Neuronal stem cell (in vitro differentiated cells): ENCODE measurements at regions not wholly inside any gene's neighbourhood (a gene's known extent, or its start where the extent isn't known, plus 50 kb on each side); places are given as distances from the start of the nearest gene placed in this dataset.
A peak's percentile ranks its signal among the peaks of the same experiment; 100 is the strongest.

ENCODE experiments used
- DNase-seq: peaks from one replicate; pipeline ENCODE4 v3.0.0-alpha.2; 2013; ENCODE audit warnings: low spot score
- H2AFZ ChIP-seq: one replicate; pipeline ENCODE4 v1.6.1; 2013; ENCODE audit warnings: mild to moderate bottlenecking, low read length, inconsistent platforms
- H2AK5ac ChIP-seq: 2 replicates; pipeline ENCODE4 v1.6.1; 2013; ENCODE audit warnings: low read depth, mild to moderate bottlenecking, inconsistent platforms, low read length, moderate library complexity, mixed read lengths
- H2BK120ac ChIP-seq: 2 replicates; pipeline ENCODE4 v1.6.1; 2013; ENCODE audit warnings: low read depth, mild to moderate bottlenecking, inconsistent platforms, low read length, moderate library complexity, mixed read lengths
- H2BK12ac ChIP-seq: one replicate; pipeline ENCODE4 v1.6.1; 2013; ENCODE audit warnings: low read length, inconsistent platforms
- H2BK15ac ChIP-seq: 2 replicates; pipeline ENCODE4 v1.6.1; 2013; ENCODE audit warnings: mild to moderate bottlenecking, low read length, inconsistent platforms, mixed read lengths
- H2BK5ac ChIP-seq: one replicate; pipeline ENCODE4 v1.6.1; 2013; ENCODE audit warnings: inconsistent platforms, mild to moderate bottlenecking, low read length, moderate library complexity
- H3K14ac ChIP-seq: one replicate; pipeline ENCODE4 v1.6.1; 2013; ENCODE audit warnings: low read length, inconsistent platforms
- H3K18ac ChIP-seq: 2 replicates; pipeline ENCODE4 v1.6.1; 2013; ENCODE audit warnings: low read length, inconsistent platforms
- H3K23ac ChIP-seq: 2 replicates; pipeline ENCODE4 v1.6.1; 2013; ENCODE audit warnings: low read depth, mild to moderate bottlenecking, mixed read lengths, low read length, inconsistent platforms; ENCODE audit not compliant: poor library complexity
- H3K27ac ChIP-seq: replicated peaks from 3 replicates; pipeline ENCODE4 v1.5.1; 2013; ENCODE audit warnings: low read length, inconsistent platforms
- H3K27me3 ChIP-seq, 3 experiments: 2 replicates each; pipeline ENCODE4 v1.6.1; 2013; ENCODE audit warnings: low read length in 3 of 3, mild to moderate bottlenecking in 2 of 3, inconsistent platforms in 1 of 3, low read depth in 1 of 3, mixed read lengths in 1 of 3, moderate library complexity in 1 of 3; ENCODE audit not compliant: control insufficient read depth in 3 of 3, insufficient read depth in 3 of 3
- H3K36me3 ChIP-seq, 2 donors: replicated peaks in 1 of 2; 2 replicates each; pipeline ENCODE4 v1.6.1; 2013; ENCODE audit warnings: low read length in 2 of 2; ENCODE audit not compliant: control insufficient read depth in 2 of 2, insufficient read depth in 2 of 2
- H3K4ac ChIP-seq: 2 replicates; pipeline ENCODE4 v1.6.1; 2013; ENCODE audit warnings: inconsistent platforms, mild to moderate bottlenecking, low read length, moderate library complexity
- H3K4me1 ChIP-seq, 2 donors: 1 replicate in 1 of 2; 2 replicates in 1 of 2; pipeline ENCODE4 v1.6.1; 2013; ENCODE audit warnings: low read length in 2 of 2, low read depth in 1 of 2; ENCODE audit not compliant: control insufficient read depth in 2 of 2, insufficient read depth in 1 of 2
- H3K4me2 ChIP-seq: one replicate; pipeline ENCODE4 v1.6.1; 2013; ENCODE audit warnings: mild to moderate bottlenecking, low read length, inconsistent platforms; ENCODE audit not compliant: insufficient read depth, poor library complexity, severe bottlenecking
- H3K4me3 ChIP-seq, 2 donors: 2 replicates each; pipeline ENCODE4 v1.5.1; 2013; ENCODE audit warnings: low read length in 2 of 2, mild to moderate bottlenecking in 2 of 2, inconsistent platforms in 1 of 2, moderate library complexity in 1 of 2
- H3K79me1 ChIP-seq: one replicate; pipeline ENCODE4 v1.6.1; 2013; ENCODE audit warnings: low read depth, mild to moderate bottlenecking, inconsistent platforms, low read length, moderate library complexity
- H3K9ac ChIP-seq: one replicate; pipeline ENCODE4 v1.6.1; 2013; ENCODE audit warnings: mild to moderate bottlenecking, low read depth, low read length, inconsistent platforms; ENCODE audit not compliant: poor library complexity
- H3K9me3 ChIP-seq, 2 donors: replicated peaks in 1 of 2; 2 replicates each; pipeline versions ENCODE3 to v1.6.1; 2013; ENCODE audit warnings: low read length in 2 of 2, mild to moderate bottlenecking in 2 of 2, inconsistent platforms in 1 of 2, low read depth in 1 of 2, mixed read lengths in 1 of 2, moderate library complexity in 1 of 2; ENCODE audit not compliant: control insufficient read depth in 2 of 2, insufficient read depth in 1 of 2
- H4K8ac ChIP-seq: one replicate; pipeline ENCODE4 v1.6.1; 2013; ENCODE audit warnings: low read depth, mild to moderate bottlenecking, inconsistent platforms, low read length, moderate library complexity
- H4K91ac ChIP-seq: one replicate; pipeline ENCODE4 v1.6.1; 2013; ENCODE audit warnings: low read length, low read depth, mild to moderate bottlenecking, inconsistent platforms; ENCODE audit not compliant: poor library complexity
- WGBS, 2 donors: extraction: QIAGEN DNeasy Blood & Tissue Kit; methylation state at CpG; one replicate each; pipeline ENCODE4 v1.1.7; 2013; ENCODE audit warnings: missing lambda C conversion rate in 2 of 2, mixed read lengths in 1 of 2; ENCODE audit not compliant: insufficient read length in 2 of 2, insufficient replicate concordance in 1 of 2; ENCODE audit errors: extremely low coverage in 2 of 2; 5-methylcytosine and 5-hydroxymethylcytosine counted together

- H3K79me1 ChIP-seq = no peaks in the 10 kb centered on the region
- no peak overlapping the region for H2AK5ac ChIP-seq
- DNase-seq = no peak
- no peak overlapping the region for H3K4me2 ChIP-seq
- H3K27me3 ChIP-seq = no peaks in the 10 kb centered on the region
- H4K91ac ChIP-seq = no peak overlapping the region
- no peak overlapping the region for H3K18ac ChIP-seq
- H3K27ac ChIP-seq = no peak overlapping the region
- no peak overlapping the region for H2AFZ ChIP-seq
- H2BK15ac ChIP-seq = no peak overlapping the region
- H2BK12ac ChIP-seq = no peak overlapping the region
- no peak overlapping the region for H2BK5ac ChIP-seq
- no peak overlapping the region for H3K4ac ChIP-seq
- H3K4me1 ChIP-seq = peaks cover 0 to under 1% of the 10 kb centered on the region in 2 donors
- no peak overlapping the region for H3K14ac ChIP-seq
- no peak overlapping the region for H3K23ac ChIP-seq
- no peak overlapping the region for H2BK120ac ChIP-seq
- no CpG with 5 or more reads among the region's 2 CpGs for WGBS, 2 donors
- no peak overlapping the region for H4K8ac ChIP-seq
- no peak overlapping the region for H3K4me3 ChIP-seq
- no peaks in the 10 kb centered on the region for H3K9me3 ChIP-seq
- no peaks in the 10 kb centered on the region for H3K36me3 ChIP-seq
- no peak overlapping the region for H3K9ac ChIP-seq
These were observed 127.3 kb upstream of the SLC38A2 start for GRCh38 chr12:46499901-46500300.

- H4K8ac ChIP-seq = no peak overlapping the region
These were observed 126.7 kb upstream of the SLC38A2 start for GRCh38 chr12:46499226-46499625.

GRCh38 chr12:46497739-46498138 lies 125.2 kb upstream of the SLC38A2 start:
- WGBS, 2 donors = no CpG with 5 or more reads among the region's 1 CpG
- Histone ChIP-seq H3K14ac (no peak overlapping the region), H2BK120ac (no peak overlapping the region), H2BK12ac (no peak overlapping the region), H3K4me3 (no peak overlapping the region), H3K18ac (no peak overlapping the region), H2BK15ac (no peak overlapping the region), H2BK5ac (no peak overlapping the region), H2AFZ (no peak overlapping the region), H4K91ac (no peak overlapping the region), H3K9me3 (no peaks in the 10 kb centered on the region), H3K9ac (no peak overlapping the region), H3K4me2 (no peak overlapping the region), H3K23ac (no peak overlapping the region), H3K27ac (no peak overlapping the region), H4K8ac (no peak overlapping the region), H2AK5ac (no peak overlapping the region), H3K27me3 (no peaks in the 10 kb centered on the region), H3K4ac (no peak overlapping the region), H3K79me1 (no peaks in the 10 kb centered on the region), H3K4me1 (peaks cover 0 to 4% of the 10 kb centered on the region in 2 donors), H3K36me3 (no peaks in the 10 kb centered on the region)
- DNase-seq = no peak

More at GRCh38 chr12:46499226-46499625, 126.7 kb upstream of the SLC38A2 start:
- Histone ChIP-seq H3K14ac (no peak overlapping the region), H2BK12ac (no peak overlapping the region), H3K9me3 (no peaks in the 10 kb centered on the region), H3K79me1 (no peaks in the 10 kb centered on the region), H3K4me1 (peaks cover 0 to 2% of the 10 kb centered on the region in 2 donors), H3K36me3 (no peaks in the 10 kb centered on the region), H3K27me3 (no peaks in the 10 kb centered on the region), H3K4me2 (no peak overlapping the region), H3K4me3 (no peak overlapping the region), H4K91ac (no peak overlapping the region), H3K4ac (no peak overlapping the region), H3K27ac (no peak overlapping the region), H2BK15ac (no peak overlapping the region), H2AFZ (no peak overlapping the region), H2AK5ac (no peak overlapping the region), H3K23ac (no peak overlapping the region), H3K9ac (no peak overlapping the region), H2BK5ac (no peak overlapping the region), H2BK120ac (no peak overlapping the region), H3K18ac (no peak overlapping the region)
- DNase-seq = no peak
- no CpG with 5 or more reads among the region's 1 CpG for WGBS, 2 donors

GRCh38 chr12:46494424-46494823 lies 121.9 kb upstream of the SLC38A2 start:
- Histone ChIP-seq H2AFZ (no peak overlapping the region), H2BK120ac (no peak overlapping the region), H4K91ac (no peak overlapping the region), H3K27me3 (no peaks in the 10 kb centered on the region), H3K4ac (no peak overlapping the region), H2BK12ac (no peak overlapping the region), H2AK5ac (no peak overlapping the region), H3K9me3 (no peaks in the 10 kb centered on the region), H3K23ac (no peak overlapping the region), H4K8ac (no peak overlapping the region), H3K27ac (no peak overlapping the region), H3K79me1 (no peaks in the 10 kb centered on the region), H2BK5ac (no peak overlapping the region), H3K4me2 (no peak overlapping the region), H3K4me3 (no peak overlapping the region), H3K9ac (no peak overlapping the region), H3K4me1 (peaks cover 0 to 5% of the 10 kb centered on the region in 2 donors), H3K14ac (no peak overlapping the region), H2BK15ac (no peak overlapping the region), H3K18ac (no peak overlapping the region), H3K36me3 (no peaks in the 10 kb centered on the region)
- peak; percentile 29 for DNase-seq
- WGBS, 2 donors = no CpG with 5 or more reads among the region's 1 CpG
